ELR (cell line): ENCODE measurements at regions not wholly inside any gene's neighbourhood (a gene's known extent, or its start where the extent isn't known, plus 50 kb on each side); places are given as distances from the start of the nearest gene placed in this dataset.

Experiments
- DNase-seq: peaks from one replicate; pipeline ENCODE4 v3.0.0-alpha.2; 2015; ENCODE audit warnings: low read depth

DNA sequence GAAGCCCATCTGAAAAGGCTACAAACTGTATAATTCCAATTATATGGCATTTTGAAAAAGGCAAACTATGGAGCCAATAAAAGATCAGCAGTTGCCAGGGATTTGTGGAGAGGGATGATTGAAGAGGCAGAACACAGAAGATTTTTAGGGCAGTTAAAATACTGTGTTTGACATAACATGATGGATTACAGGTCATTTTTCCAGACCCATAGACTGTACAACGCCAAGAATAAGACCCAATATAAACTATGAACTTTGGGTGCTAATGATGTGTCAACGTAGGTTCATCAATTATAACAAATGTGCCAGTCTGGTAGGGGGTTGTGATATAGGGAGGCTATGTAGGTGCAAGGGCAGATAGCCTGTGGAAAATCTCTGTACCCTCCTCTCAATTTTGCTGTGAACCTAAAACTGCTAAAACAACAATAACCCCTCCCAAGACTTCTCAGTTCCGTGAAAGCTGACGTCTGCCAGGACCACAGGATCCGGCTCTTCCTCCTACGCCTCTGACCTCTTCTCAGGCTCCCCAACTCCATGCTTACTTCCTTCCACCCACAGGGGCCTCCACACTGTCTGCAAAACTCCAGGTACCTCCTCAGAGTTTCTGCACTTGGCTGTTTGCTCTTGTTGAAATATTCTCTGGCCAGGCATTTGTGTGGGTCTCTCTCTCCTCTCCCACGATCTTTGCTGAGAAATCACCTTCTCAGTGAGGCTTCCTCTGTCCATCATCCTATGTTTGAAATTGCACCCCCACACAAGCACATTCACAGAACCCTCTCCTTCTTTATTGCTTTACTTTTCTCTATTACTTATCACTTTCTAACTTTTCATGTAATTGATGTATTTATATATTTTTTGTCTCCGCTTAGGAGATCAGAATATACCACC is 131.4 kb downstream of the BBS10 start:
- DNase-seq = no peak

DNA sequence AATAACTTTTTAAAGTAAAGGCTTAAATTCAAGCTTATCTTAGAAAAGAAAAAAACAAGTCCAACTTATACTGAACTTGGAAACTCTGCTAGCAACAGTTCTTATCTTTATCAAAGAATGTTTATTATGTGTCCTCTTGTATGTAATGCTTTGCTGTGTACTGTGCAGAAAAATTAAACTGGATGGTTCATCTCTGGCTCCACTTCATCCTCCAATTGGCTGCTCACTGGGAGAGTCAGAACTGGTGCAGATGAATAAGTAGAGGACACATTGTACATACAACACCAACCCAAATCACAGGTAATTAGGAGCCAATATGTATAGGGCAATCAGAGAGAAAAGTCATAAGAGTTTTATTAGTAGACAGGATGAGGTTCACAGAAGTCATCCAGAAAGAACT is 123.6 kb upstream of the NAP1L1 start:
- no peak for DNase-seq

DNA sequence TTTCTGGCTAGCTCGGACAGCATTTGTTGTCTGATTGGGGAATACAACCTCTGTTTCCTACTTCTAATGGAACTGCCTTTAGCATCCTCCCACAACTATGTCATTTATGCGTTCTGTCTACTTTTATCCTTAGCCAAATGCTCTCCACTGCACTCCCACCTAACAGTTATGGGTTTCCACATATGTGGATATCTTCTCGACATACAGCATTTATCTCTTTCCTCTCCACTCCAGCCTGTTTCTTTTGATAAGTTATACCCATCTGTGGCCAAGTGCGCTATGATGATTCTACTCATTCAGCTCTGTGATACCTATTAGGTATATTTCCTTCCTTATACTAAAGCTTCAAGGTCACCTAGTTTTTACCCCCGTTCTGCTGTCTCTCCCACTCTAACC is 122.2 kb upstream of the NAP1L1 start:
- DNase-seq = no peak

DNA sequence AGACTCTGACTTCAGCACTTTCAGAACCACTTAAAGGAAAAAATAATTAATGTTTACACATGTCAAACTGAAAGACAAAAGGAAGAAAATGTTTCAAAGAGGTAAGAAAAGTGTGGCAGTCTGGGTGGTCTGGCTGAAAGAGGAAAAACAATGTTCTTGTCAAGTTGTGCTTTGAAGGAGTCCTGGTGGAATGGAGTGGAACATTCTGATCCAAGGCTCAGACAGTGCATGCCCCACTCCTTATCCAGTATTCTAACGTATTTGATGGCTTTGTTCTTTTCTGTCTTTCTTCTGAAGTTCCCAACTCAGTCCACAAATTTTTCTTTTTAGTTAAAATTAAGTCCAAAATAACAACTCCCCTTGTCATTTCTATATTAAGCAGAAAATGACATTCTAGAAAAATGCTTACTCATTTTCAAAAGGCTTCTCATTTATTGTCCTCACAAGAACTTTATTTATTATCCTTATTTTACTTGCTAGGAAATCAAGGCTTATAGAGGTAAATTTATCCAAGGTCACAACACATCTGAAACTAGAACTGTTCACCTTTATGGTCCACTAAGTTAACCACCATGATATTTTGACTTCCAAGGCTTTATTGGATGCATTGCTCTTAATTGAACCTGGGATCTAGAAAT is 121.7 kb upstream of the NAP1L1 start:
- DNase-seq = no peak

DNA sequence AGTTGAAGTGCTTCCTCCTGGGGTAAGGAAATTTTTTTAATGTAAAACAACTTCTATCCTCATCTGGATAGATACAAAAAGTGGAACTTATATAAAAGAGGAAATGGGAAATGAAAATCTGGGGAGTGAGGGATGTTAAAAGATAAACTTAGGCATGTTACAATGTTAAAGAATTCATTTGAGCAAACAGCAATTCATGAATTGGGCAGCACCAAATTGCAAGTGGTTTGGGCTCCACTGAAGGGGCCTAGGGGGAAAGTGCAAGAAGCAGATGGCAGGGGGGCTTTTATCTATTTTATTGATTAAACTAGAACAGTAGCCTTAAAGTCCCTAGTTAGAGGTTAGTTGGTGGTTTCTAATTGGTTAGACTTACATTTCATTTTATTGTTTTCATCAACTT is 118.1 kb upstream of the NAP1L1 start:
- DNase-seq = no peak

DNA sequence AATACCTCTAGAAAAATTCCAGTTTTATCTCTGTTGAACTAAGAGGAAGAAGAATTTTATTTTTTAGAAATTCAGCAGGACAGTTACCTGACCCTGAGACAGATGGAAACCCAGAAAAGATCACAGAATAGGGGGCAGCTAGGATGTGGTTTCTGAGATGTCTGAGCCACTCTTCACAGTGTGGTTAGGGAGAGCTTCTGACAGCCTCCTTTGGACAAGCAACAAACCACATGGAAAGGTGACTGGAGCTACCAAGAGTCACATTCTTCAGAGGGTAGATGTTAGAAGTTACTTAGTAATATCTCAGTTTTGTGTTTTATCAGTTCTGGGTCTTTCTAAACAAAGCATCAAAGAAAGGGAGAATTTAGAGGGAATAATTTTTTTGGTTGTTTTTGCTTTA is 117.3 kb upstream of the NAP1L1 start:
- peak; percentile 57 for DNase-seq

DNA sequence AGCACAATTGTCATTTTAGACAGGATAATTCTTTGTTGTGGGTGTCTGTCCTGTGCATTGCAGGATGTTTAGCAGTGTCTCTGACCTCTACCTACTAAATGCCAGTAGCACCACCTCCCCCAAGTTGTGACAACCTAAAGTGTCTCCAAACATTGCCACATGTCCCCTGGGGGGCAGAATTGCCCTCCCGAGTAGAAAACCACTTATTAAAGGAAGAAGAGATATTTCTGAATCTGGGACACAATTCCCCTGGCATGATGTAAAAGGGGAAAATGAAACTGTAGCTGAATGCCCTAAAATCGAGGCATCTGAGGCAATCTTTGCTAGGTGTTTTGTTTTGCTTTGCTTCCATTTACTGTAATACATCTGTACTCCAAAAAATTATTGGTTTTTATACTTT is 116.8 kb upstream of the NAP1L1 start:
- DNase-seq = peak; percentile 18

DNA sequence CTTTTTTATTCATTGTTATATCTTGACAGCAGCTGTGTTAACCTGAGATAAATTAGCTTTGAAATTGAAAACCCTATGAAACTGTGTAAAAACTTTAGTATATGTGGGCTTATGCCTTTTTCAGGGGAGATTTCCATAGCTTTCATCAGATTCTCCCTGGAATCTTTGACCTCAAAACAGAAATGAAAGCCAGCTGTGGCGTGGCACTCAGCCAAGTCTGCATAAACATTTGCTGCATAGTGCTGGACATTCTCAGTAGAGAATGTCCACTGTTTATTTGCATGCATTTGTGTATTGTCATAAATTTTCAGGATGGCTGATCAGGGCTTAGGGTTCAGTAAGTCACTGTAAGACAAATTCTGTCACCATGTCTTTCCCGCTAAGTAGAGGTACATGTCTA is 115.3 kb upstream of the NAP1L1 start:
- DNase-seq = peak; percentile 56

DNA sequence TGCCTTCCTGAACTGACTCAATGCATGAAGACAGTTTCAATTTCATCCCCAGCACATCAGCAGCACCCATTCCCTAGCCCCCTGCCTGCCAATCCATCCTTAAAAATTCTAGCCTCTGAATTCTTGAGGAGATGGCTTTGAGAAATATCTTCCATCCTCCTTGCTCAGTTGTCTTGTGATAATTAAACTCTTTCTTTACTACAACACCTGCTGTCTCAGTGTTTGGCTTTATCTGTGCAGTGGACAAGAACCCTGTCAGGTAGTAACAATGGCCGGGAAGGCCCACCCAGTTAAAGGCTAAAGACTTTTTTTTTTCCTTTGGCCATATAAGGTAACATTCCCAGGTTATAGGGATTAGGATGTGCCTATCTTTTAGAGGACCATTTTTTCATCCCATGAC is 114.4 kb upstream of the NAP1L1 start:
- DNase-seq = no peak

DNA sequence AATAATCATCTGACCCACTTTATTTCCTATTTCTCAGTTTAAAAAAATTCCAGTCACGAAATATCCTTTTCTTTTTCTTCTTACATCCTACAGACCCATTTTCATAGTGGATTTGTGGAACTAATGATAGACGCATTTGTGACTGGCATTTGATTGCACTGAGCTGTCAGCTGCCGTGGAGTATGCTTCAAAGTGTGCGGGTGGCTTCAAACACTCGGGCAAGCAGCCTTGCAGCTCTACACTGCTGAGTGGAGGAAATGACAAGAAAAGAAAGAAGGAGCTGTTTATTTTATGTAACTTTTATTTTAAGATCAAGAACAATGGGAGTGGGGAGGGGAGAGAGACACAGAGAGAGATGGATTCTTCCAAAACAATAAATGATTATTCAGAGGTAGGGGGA is 112.8 kb upstream of the NAP1L1 start:
- DNase-seq = no peak

DNA sequence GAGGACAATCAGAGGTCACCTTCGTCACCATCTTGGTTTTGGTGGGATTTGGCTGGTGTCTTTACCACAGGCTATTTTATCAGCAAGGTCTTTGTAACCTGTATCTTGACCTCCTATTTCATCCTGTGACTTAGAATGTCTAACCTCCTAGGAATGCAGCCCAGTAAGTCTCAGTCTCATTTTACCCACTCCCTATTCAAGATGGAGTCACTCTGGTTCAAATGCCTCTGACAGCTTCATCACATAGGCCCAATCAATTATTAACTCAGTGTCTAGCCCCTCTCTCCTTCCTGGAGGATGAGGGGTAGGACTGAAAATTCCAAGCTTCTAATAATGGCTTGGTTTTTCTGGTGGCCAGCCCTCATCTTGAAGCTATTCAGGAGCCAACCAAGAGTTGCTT is 111.4 kb upstream of the NAP1L1 start:
- DNase-seq = no peak

DNA sequence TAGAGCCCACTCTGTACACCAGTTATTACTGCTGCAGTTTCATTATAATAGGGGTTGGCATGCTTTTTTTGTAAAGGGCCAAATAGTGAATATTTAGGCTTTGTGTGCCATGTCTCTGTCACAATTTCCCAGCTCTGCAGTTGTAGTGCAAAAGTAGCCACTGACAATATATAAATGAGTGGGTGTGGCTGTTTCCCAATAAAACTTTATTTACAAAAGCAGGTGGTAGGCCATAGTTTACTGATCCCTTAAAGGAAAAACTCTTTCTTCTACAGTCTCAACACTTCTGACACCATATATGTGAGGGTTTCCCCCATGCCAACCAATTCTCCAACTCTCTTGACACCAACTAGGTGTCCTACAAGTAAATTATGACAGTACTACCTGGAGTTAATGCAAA is 110.2 kb upstream of the NAP1L1 start:
- no peak for DNase-seq

DNA sequence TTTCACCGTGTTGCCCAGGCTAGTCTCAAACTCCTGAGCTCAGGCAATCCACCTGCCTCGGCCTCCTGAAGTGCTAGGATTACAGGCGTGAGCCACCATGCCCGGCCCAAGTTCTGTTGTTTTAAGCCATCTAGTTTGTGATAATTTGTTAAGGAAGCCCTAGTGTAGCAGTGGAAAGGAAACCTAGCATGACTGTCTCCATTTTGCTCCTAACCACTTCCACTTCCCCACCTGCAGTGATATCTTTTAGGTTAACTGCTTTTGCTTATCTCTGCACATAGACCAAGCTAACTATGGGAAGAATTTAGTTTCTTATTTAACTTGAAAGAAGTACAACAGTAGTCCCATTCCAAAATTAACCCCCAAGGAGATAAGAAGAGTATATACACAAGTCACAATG is 109.5 kb upstream of the NAP1L1 start:
- no peak for DNase-seq

DNA sequence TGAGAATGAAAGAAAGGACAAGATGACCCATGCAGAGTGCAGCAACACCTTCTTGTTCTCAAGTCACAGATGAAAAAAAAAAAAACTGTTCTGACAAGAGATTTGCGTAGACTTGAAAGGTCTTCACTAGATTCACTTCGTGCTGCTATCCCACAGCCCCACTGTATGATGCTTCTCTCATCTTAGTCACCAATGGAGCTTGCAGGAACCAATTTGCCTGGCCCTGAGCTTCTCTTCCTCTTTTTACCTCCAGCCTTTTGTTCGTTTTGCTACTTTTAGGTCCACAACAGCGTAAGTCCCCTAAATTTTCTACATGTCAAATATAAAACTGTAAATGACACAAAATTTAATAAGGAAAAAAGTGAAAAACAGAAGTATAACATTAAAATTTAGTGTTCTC is 107.9 kb upstream of the NAP1L1 start:
- DNase-seq = no peak

DNA sequence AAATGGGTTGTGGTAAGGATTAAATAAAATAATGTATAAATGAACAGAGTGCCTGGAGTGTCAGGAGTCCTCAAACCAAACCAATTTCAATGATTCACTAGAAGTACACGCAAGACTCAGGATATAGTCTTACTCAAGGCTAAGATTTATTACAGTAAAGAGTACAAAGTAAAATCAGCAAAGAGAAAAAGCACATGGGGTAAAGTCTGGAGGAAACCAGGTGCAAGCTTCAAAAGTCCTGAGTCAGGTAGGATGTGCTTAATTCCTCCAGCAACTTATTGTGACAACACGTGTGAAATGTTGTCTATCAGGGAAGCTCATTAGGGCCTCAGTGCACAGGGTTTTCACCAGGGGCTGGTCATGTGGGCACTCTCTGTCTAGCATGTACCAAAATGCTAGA is 105.8 kb upstream of the NAP1L1 start:
- DNase-seq = peak; percentile 12

DNA sequence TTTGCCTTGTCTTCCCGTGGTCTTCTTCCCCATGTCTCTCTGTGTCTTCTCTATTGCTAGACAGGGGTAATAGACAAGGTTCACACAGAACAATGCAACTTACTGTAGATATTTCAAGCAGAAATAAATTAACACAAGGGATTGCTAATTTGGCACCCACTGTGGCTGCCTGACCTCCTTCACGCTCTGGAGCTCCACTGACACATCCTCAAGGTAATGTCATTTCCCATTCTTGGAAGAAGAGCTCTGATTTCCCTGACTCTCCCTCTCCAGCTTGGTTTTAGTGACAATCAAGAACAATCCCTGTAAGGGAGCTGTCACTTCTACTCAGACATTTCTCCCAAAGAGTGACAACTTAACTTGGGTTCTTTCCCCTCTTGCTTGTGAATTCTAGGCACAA is 105.4 kb upstream of the NAP1L1 start:
- DNase-seq = no peak

DNA sequence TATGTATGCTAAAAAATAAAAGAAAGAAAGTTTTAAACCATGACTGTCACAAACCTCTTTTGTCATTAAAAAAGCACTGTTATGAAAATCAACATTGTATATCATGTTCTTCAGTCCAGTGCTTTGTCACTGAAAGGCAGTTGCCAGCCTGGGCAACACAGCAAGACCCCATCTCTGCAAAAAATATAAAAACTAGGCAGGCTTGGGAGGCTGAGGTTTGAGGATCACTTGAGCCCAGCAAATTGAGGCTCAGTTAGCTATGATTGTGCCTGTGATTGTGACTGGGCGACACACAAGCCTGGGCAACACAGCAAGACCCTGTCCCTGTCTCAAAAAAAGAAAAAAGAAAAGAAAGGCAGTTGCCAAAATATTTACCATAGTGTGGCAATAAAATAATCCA is 102.7 kb upstream of the NAP1L1 start:
- DNase-seq = no peak

DNA sequence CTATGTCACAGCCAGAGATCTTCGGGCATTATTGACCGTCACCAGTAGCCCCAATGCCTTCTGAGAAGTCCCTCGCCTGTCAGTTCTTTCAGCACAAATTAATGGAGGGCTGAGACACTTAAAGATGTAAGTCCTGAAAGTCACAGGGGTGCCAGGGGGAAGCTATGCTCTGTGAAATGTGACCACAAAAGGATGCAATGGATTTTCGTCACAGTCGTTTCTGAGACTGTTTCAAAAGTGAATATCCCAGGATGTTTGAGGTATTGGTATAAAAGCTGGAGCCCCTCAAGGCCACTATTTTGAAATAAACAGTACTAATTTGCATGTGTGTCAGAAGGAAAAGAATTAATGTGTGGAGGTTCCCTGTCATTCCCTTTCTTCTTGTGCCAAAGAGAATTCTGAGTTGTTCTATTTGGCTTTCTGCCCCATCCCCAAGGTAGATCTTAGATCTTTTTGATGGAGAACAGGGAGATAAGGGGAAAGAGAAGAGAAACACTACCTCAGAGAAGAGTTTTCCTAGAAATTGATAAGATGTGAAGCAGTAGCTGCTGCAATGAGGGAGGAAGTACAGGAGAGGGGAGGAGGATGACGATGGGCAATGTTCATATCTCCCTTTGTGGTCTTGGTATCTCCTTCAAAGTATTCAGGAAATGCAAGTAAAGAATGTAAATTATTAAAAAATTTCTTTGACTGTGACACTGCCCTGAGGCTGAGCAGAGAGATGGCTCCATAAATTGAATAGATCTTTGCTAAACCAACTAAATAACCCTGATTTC is 101.8 kb upstream of the NAP1L1 start:
- no peak for DNase-seq

DNA sequence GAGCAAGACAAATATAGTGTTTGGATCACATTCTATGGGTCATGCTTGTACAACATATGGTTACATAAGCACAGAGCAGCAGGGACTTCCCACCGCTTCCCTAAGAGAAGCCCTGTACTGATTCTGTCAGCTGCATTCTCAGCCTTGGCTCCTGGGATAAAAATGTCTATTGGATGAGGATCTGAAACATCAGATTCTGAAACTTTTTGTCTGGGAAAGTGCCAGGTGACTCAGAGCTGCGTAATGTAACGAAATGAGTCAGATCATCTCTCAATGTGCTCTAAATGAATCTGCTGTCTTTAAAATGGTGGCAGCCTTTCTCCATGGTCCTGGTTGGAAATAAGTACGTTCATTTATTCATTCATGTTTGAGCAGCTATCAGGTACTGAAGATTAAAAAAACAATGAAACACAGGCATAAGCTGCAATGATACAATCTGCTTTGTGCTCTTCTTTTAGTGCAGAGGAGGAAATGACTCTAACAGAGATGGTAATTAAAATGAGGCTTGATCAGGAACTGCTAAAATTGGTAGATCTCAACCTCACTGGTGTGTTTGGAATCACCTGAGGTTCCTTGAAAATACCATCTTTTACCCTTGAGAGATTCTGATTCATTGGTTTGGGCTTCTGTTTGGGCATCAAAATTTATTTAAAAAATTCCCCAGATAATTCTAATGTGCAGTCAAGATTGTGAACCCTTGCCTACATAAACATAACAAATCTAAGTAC is 99.1 kb upstream of the NAP1L1 start:
- peak; percentile 98 for DNase-seq

DNA sequence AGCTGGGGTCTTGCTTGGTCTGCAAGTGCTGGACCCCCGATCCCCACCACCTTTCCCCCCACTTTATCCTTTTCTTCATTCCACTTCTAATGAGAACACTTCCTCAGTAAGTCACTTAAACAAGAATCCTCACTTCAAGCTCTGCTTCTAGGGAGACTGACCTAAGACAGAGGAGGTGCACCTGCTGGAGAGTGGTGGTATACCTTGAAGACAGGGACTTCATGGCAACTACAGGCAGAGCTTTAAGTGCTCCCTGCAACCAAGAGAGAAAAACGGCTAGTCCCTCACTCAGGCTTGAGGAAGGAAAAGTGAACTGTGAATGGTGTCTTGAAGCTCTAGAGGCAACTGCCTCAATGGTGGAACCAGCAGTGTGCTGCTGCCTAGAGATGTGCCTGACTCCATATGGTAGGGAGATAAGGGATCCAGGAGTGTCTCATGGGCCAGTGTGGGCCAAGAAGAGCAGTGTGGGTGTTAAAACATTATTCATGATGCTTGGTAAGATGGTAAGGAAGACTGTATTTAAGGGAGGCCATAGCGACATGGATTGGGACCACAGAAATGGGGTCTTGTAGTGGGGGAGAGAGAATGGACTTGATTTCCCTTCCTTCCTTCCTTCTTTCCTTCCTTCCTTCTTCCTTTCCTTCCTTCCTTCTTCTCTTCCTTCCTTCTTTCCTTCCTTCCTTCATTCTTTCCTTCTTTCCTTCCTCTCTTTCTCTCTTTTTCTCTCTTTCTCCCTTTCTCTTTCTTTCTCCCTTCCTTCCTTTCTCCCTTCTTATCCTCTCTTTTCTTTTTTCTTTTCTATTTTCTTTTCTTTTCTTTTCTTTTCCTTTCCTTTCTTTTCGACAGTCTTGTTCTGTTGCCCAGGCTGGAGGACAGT is 96.2 kb upstream of the NAP1L1 start:
- no peak for DNase-seq

DNA sequence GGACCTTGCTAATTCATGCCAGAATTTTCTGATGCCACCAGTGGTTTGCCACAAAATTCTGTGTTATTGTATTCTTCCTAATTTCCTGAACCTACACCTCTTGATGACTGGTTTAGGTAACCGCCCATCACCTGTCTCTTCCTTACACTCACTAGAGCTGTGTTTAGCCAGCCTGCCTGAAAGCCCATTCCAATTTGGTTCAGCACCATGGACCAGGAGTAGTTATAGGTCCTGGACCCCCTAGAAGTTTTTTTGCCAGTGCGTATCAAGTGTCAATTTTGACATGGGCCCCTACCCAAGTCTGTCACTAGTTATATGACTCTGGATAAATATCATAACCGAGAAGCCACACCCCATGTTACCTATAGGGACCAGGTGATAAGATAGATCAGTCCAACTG is 94.0 kb upstream of the NAP1L1 start:
- DNase-seq = no peak
